ENCODE measurements at regions not wholly inside any gene's neighbourhood (a gene's known extent, or its start where the extent isn't known, plus 50 kb on each side); places are given as distances from the start of the nearest gene placed in this dataset.

- Histone ChIP-seq H3K4me3 (no peak overlapping the region), H3K27me3 (no peaks in the 10 kb centered on the region), H3K27ac (no peak overlapping the region), H3K36me3 (no peaks in the 10 kb centered on the region), H3K4me1 (no peaks in the 10 kb centered on the region), H3K9me3 (peaks cover 15% of the 10 kb centered on the region)
- ATAC-seq (no peak), DNase-seq (no peak)
- intact Hi-C loops (cut with DNase I): no loop called here
- no peak for TF ChIP-seq CTCF (IDR thresholded peaks at IDR 0.05)
Observed at GRCh38 chr1:67966666-67967009, 83.8 kb downstream of the DIRAS3 start.

- no peak for DNase-seq
- Histone ChIP-seq H3K9me3 (peaks cover 15% of the 10 kb centered on the region), H3K27ac (no peak overlapping the region), H3K4me3 (no peak overlapping the region), H3K36me3 (no peaks in the 10 kb centered on the region), H3K4me1 (no peaks in the 10 kb centered on the region), H3K27me3 (no peaks in the 10 kb centered on the region)
- TF ChIP-seq CTCF (IDR thresholded peaks at IDR 0.05): no peak
- ATAC-seq: no peak
- intact Hi-C loops (cut with DNase I): no loop called here
Observed at GRCh38 chr1:67965995-67966665, 84.3 kb downstream of the DIRAS3 start.

DNA sequence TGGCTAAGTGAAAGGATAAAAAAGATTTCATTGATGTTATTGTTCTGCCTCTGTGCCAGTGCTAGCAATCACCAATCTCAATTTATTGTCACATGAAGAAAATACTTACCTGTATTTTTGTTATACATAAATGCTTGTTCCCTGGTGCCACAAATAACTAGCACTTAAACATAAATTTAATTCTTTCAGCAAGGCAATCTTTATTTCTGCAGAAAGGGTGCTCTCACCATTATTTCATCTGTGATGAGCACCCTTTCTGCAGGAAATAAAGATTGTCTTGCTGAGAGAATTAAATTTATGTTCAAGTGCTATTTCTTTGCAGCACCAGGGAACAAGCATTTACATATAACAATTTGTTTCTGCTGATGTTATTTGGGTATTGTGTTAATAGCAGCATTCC is 87.2 kb downstream of the DIRAS3 start:
- Histone ChIP-seq H3K9me3 (peaks cover 15% of the 10 kb centered on the region), H3K36me3 (no peaks in the 10 kb centered on the region), H3K4me1 (no peaks in the 10 kb centered on the region), H3K4me3 (no peak overlapping the region), H3K27ac (no peak overlapping the region), H3K27me3 (no peaks in the 10 kb centered on the region)
- TF ChIP-seq CTCF (IDR thresholded peaks at IDR 0.05): no peak
- ATAC-seq (no peak), DNase-seq (no peak)
- intact Hi-C loops (cut with DNase I): no loop called here

- Histone ChIP-seq H3K9me3 (peaks cover 15% of the 10 kb centered on the region), H3K4me3 (no peak overlapping the region), H3K27me3 (no peaks in the 10 kb centered on the region), H3K27ac (no peak overlapping the region), H3K36me3 (no peaks in the 10 kb centered on the region), H3K4me1 (no peaks in the 10 kb centered on the region)
- TF ChIP-seq CTCF (IDR thresholded peaks at IDR 0.05): no peak
- intact Hi-C loops (cut with DNase I): no loop called here
- no peak for ATAC-seq
- DNase-seq: no peak
Observed at GRCh38 chr1:67960766-67961165, 89.7 kb downstream of the DIRAS3 start.

DNA sequence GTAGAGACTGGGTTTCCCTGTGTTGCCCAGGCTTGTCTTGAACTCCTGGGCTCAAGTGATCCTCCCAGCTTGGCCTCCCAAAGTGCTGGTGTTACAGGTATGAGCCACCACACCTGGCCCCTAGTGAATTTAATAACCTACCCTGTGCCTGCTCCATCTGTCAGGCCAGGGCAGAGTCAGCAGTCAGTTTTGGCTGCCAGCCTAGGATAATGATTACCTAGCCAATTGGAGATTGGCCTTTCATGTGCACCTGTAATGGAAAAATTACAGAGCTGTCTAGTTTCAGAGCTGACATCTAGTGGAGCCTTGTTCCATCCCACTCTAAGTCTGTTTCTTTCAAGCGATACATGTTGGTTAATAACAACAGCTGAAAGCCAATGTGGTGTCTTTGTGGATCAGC is 92.0 kb downstream of the DIRAS3 start:
- Histone ChIP-seq H3K27ac (no peak overlapping the region), H3K4me1 (no peaks in the 10 kb centered on the region), H3K4me3 (no peak overlapping the region), H3K27me3 (peaks cover 6% of the 10 kb centered on the region), H3K9me3 (peaks cover 10% of the 10 kb centered on the region), H3K36me3 (no peaks in the 10 kb centered on the region)
- intact Hi-C loops (cut with DNase I): no loop called here
- no peak for TF ChIP-seq CTCF (IDR thresholded peaks at IDR 0.05)
- DNase-seq: no peak
- no peak for ATAC-seq

DNA sequence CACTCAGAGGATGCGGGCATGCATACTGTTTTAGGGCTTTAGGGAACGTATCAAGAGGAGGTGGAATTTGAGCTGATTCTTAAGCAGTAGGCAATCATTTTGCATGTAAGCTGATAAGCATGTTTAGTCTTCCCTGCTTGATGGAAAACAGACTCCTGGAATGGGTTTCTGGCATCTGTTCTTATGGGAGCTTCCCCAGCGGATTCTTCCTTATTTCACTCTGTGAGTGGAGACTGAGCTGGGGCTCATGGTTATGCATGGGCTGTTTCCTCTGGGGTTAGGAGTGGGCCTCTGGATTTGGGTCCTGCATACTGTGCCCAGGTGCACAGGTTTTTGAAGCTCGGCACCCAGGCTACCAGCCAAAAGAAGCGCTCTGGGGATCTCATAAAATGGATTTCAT is 93.4 kb downstream of the DIRAS3 start:
- Histone ChIP-seq H3K4me1 (no peaks in the 10 kb centered on the region), H3K9me3 (no peaks in the 10 kb centered on the region), H3K4me3 (no peak overlapping the region), H3K27ac (no peak overlapping the region), H3K27me3 (peaks cover 6% of the 10 kb centered on the region), H3K36me3 (no peaks in the 10 kb centered on the region)
- ATAC-seq (no peak), DNase-seq (no peak)
- intact Hi-C loops (cut with DNase I): no loop called here
- TF ChIP-seq CTCF (IDR thresholded peaks at IDR 0.05): no peak

Measured in upper lobe of right lung (tissue), 1 donor.